IMR-90 (cell line): ENCODE measurements at regions not wholly inside any gene's neighbourhood (a gene's known extent, or its start where the extent isn't known, plus 50 kb on each side); places are given as distances from the start of the nearest gene placed in this dataset.

Source experiments
- ATAC-seq: fragments of 200-7000 bp; cut with Tn5 transposase; 2 replicates; pipeline ENCODE4 v1.9.1; 2020; ENCODE audit warnings: low read depth, mild to moderate bottlenecking, moderate library complexity
- BruUV-seq: library from RNA; stranded (reverse); fragments of 400-500 nt; replicated peaks from 2 replicates; lab custom pipeline; 2021; lab: Mats Ljungman, UMichigan
- CTCF ChIA-PET: fragments of 300-600 bp; formaldehyde crosslinking; extraction: SDS; loops from one replicate; lab custom pipeline; 2021; ENCODE audit warnings: antibody characterized with exemption; lab: Yijun Ruan, JAX
- POLR2A ChIA-PET: fragments of 300-600 bp; sonication (Branson Sonifier 250); formaldehyde crosslinking; loops from one replicate; lab custom pipeline; 2022; ENCODE audit warnings: antibody characterized with exemption; ENCODE audit not compliant: unreplicated experiment; lab: Charles Lee
- DNase-seq: peaks from one replicate; pipeline ENCODE4 v3.0.0; 2013
- H2AFZ ChIP-seq: replicated peaks from 2 replicates; pipeline ENCODE3; 2013; ENCODE audit warnings: low read length, mild to moderate bottlenecking; ENCODE audit not compliant: poor library complexity
- H2AK5ac ChIP-seq: 2 replicates; pipeline ENCODE4 v1.6.1; 2013; ENCODE audit warnings: low read depth, low read length, inconsistent platforms
- H2AK9ac ChIP-seq: replicated peaks from 2 replicates; pipeline ENCODE3; 2013; ENCODE audit warnings: mild to moderate bottlenecking, low read depth, low read length, moderate library complexity; ENCODE audit not compliant: poor library complexity
- H2BK120ac ChIP-seq: 2 replicates; pipeline ENCODE4 v1.6.1; 2013; ENCODE audit warnings: low read depth, low read length, inconsistent platforms
- H2BK15ac ChIP-seq: 3 replicates; pipeline ENCODE4 v1.6.1; 2013; ENCODE audit warnings: low read depth, low read length, inconsistent platforms
- H2BK20ac ChIP-seq: 2 replicates; pipeline ENCODE4 v1.6.1; 2013; ENCODE audit warnings: low read depth, mild to moderate bottlenecking, inconsistent platforms, low read length, moderate library complexity
- H2BK5ac ChIP-seq: 2 replicates; pipeline ENCODE4 v1.6.1; 2013; ENCODE audit warnings: mild to moderate bottlenecking, low read depth, low read length, inconsistent platforms; ENCODE audit not compliant: poor library complexity, severe bottlenecking
- H3K14ac ChIP-seq: replicated peaks from 2 replicates; pipeline ENCODE4 v1.6.1; 2013; ENCODE audit warnings: low read depth, low read length, inconsistent platforms
- H3K18ac ChIP-seq: 2 replicates; pipeline ENCODE4 v1.6.1; 2013; ENCODE audit warnings: low read depth, low read length, control low read depth
- H3K23ac ChIP-seq: 2 replicates; pipeline ENCODE4 v1.6.1; 2013; ENCODE audit warnings: low read depth, low read length, inconsistent platforms
- H3K27ac ChIP-seq: 2 replicates; pipeline ENCODE4 v1.5.1; 2013; ENCODE audit warnings: mild to moderate bottlenecking, control low read depth, low read length; ENCODE audit not compliant: insufficient read depth
- H3K27me3 ChIP-seq: 2 replicates; pipeline ENCODE4 v1.6.1; 2013; ENCODE audit warnings: low read length; ENCODE audit not compliant: control insufficient read depth, insufficient read depth
- H3K36me3 ChIP-seq: 2 replicates; pipeline ENCODE4 v1.6.1; 2013; ENCODE audit warnings: low read length, mixed read lengths; ENCODE audit not compliant: control insufficient read depth, insufficient read depth
- H3K4ac ChIP-seq: 2 replicates; pipeline ENCODE4 v1.6.1; 2013; ENCODE audit warnings: low read depth, low read length, inconsistent platforms
- H3K4me1 ChIP-seq: 2 replicates; pipeline ENCODE4 v1.6.1; 2013; ENCODE audit warnings: low read length, mixed read lengths; ENCODE audit not compliant: control insufficient read depth, insufficient read depth
- H3K4me2 ChIP-seq: 2 replicates; pipeline ENCODE4 v1.6.1; 2013; ENCODE audit warnings: low read depth, mild to moderate bottlenecking, control low read depth, low read length, moderate library complexity
- H3K4me3 ChIP-seq: 2 replicates; pipeline ENCODE4 v1.5.1; 2013; ENCODE audit warnings: low read depth, mild to moderate bottlenecking, control low read depth, low read length, moderate library complexity; ENCODE audit not compliant: insufficient read depth
- H3K56ac ChIP-seq: 2 replicates; pipeline ENCODE4 v1.6.1; 2013; ENCODE audit warnings: low read length, inconsistent platforms; ENCODE audit not compliant: insufficient read depth; ENCODE audit errors: extremely low read depth
- H3K79me1 ChIP-seq, 2 experiments: 2 replicates each; pipeline ENCODE4 v1.6.1; 2013; ENCODE audit warnings: low read length in 2 of 2, inconsistent platforms in 1 of 2, low read depth in 1 of 2
- H3K9ac ChIP-seq: 2 replicates; pipeline ENCODE4 v1.6.1; 2013; ENCODE audit warnings: low read depth, low read length, control low read depth
- H3K9me1 ChIP-seq: 2 replicates; pipeline ENCODE4 v1.6.1; 2013; ENCODE audit warnings: low read length, inconsistent platforms; ENCODE audit not compliant: insufficient read depth
- H3K9me3 ChIP-seq: 2 replicates; pipeline ENCODE4 v1.6.1; 2013; ENCODE audit warnings: low read length; ENCODE audit not compliant: control insufficient read depth, insufficient read depth
- H4K20me1 ChIP-seq: 2 replicates; pipeline ENCODE4 v1.6.1; 2013; ENCODE audit warnings: low read length, inconsistent platforms; ENCODE audit not compliant: insufficient read depth
- H4K5ac ChIP-seq: 2 replicates; pipeline ENCODE4 v1.6.1; 2013; ENCODE audit warnings: mild to moderate bottlenecking, low read depth, low read length, control low read depth
- H4K8ac ChIP-seq, 2 experiments: 2 replicates each; pipeline ENCODE4 v1.6.1; 2013; ENCODE audit warnings: low read depth in 2 of 2, low read length in 2 of 2, control low read depth in 1 of 2, inconsistent platforms in 1 of 2
- H4K91ac ChIP-seq: 2 replicates; pipeline ENCODE4 v1.6.1; 2013; ENCODE audit warnings: low read depth, low read length, inconsistent platforms; ENCODE audit not compliant: insufficient read depth
- CEBPB ChIP-seq: IDR thresholded peaks from 2 replicates; pipeline ENCODE4 v1.6.1; 2012; ENCODE audit warnings: low read depth, low read length, improper control_type of control experiment
- FOS ChIP-seq: fragments of 150-350 bp; IDR thresholded peaks from 2 replicates; pipeline ENCODE4 v1.6.1; 2016; ENCODE audit warnings: low read depth, low read length
- RCOR1 ChIP-seq: IDR thresholded peaks from 2 replicates; pipeline ENCODE4 v1.6.1; 2012; ENCODE audit warnings: mild to moderate bottlenecking, low read length, improper control_type of control experiment; ENCODE audit not compliant: insufficient replicate concordance
- WGBS, 2 experiments: methylation state at CpG; one replicate each; pipeline versions ENCODE4 v1.1.5 to v1.1.7; 2013; ENCODE audit warnings: missing lambda C conversion rate in 2 of 2; ENCODE audit not compliant: insufficient read length in 1 of 2; ENCODE audit errors: extremely low coverage in 2 of 2; 5-methylcytosine and 5-hydroxymethylcytosine counted together
- dilution Hi-C: fragments of 300-500 bp; cut with HindIII; formaldehyde crosslinking; loops from one replicate; pipeline ENCODE4 v1.14.3; 2018; ENCODE audit warnings: low sequenced_read_pairs; ENCODE audit not compliant: unreplicated experiment
- in situ Hi-C: fragments of 300-500 bp; cut with MboI; formaldehyde crosslinking; loops from 3 replicates; pipeline ENCODE4 v1.14.3; 2019; ENCODE audit warnings: low sequenced_read_pairs, inconsistent platforms, mixed read lengths
- intact Hi-C: fragments of 100-400 bp; cut with micrococcal nuclease; formaldehyde crosslinking; loops from 2 replicates; pipeline ENCODE4 v1.10.0; 2022

GRCh38 chr6:145199961-145200360 is 535.4 kb downstream of the EPM2A start:
- no peaks in the 10 kb centered on the region for H3K9me3 ChIP-seq
- H2BK120ac ChIP-seq = no peak overlapping the region
- WGBS, 2 experiments = no CpG with 5 or more reads among the region's 1 CpG
- no peaks in the 10 kb centered on the region for H3K36me3 ChIP-seq
- peak; percentile 77 for ATAC-seq
- H4K91ac ChIP-seq = no peak overlapping the region
- H3K4me1 ChIP-seq = no peaks in the 10 kb centered on the region
- H2BK20ac ChIP-seq = no peak overlapping the region
- no peak overlapping the region for H2BK15ac ChIP-seq
- H3K18ac ChIP-seq = no peak overlapping the region
- no peak overlapping the region for H3K4me2 ChIP-seq
- H3K79me1 ChIP-seq = no peaks in the 10 kb centered on the region
- H4K5ac ChIP-seq = no peak overlapping the region
- H3K4me3 ChIP-seq = no peak overlapping the region
- no peak overlapping the region for H3K56ac ChIP-seq
- no peak overlapping the region for H3K4ac ChIP-seq
- H2AK9ac ChIP-seq = no peak overlapping the region
- BruUV-seq = no TSS peak
- intact Hi-C loops = no loop called here
- no peak overlapping the region for H3K9ac ChIP-seq
- no peaks in the 10 kb centered on the region for H3K27me3 ChIP-seq
- TF ChIP-seq CEBPB = peak; percentile 92
- TF ChIP-seq FOS = peak; percentile 43; the same call in 1 of the 2 replicates
- TF ChIP-seq RCOR1 = no peak
- POLR2A ChIA-PET = no interaction called here
- dilution Hi-C loops = no loop called here
- no peak overlapping the region for H2BK5ac ChIP-seq
- DNase-seq = peak; percentile 65
- CTCF ChIA-PET = no interaction called here
- H4K8ac ChIP-seq = no peak overlapping the region
- no peaks in the 10 kb centered on the region for H3K9me1 ChIP-seq
- H3K23ac ChIP-seq = no peak overlapping the region
- no peak overlapping the region for H2AFZ ChIP-seq
- no peak overlapping the region for H2AK5ac ChIP-seq
- H4K20me1 ChIP-seq = no peaks in the 10 kb centered on the region
- in situ Hi-C loops = loop anchor here (25.0 kb wide), 1 partner anchor 1088 kb away; no protein-coding TSS in a partner anchor
- H3K14ac ChIP-seq = no peak overlapping the region
- H3K27ac ChIP-seq = no peak overlapping the region
